ENCODE measurements at regions not wholly inside any gene's neighbourhood (a gene's known extent, or its start where the extent isn't known, plus 50 kb on each side); places are given as distances from the start of the nearest gene placed in this dataset.
"Not testable (repeated sequence)": the region's sequence is repeated elsewhere in the genome, so short reads cannot be mapped to it uniquely, and the experiment has no call there.

DNA sequence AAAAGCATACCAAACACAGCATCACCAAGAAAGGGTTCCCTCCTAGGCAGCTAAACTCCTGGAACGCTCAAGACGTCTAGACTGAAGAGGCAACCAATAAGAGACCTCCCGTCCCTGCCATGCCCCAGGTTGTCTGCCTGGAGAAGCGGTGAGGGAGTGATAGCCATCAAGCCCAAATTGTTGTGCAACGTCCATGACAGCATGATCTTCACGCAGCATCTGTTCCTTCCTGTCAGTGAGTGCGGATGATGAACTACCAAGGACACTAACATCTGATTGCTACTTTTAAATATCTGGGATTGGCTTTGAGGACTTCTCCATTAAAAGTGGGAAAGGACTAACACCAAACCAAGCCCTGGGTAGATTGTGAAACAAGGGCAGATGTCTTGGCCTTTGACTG is 149.7 kb downstream of the TXNL1 start:
- DNase-seq (ENCODE audit: low read depth) (no peak), FAIRE-seq (no peak)
- H3K27me3 ChIP-seq (ENCODE audit: control insufficient read depth, insufficient read depth, low read length): no peaks in the 10 kb centered on the region
- TF ChIP-seq, protein P1, sequence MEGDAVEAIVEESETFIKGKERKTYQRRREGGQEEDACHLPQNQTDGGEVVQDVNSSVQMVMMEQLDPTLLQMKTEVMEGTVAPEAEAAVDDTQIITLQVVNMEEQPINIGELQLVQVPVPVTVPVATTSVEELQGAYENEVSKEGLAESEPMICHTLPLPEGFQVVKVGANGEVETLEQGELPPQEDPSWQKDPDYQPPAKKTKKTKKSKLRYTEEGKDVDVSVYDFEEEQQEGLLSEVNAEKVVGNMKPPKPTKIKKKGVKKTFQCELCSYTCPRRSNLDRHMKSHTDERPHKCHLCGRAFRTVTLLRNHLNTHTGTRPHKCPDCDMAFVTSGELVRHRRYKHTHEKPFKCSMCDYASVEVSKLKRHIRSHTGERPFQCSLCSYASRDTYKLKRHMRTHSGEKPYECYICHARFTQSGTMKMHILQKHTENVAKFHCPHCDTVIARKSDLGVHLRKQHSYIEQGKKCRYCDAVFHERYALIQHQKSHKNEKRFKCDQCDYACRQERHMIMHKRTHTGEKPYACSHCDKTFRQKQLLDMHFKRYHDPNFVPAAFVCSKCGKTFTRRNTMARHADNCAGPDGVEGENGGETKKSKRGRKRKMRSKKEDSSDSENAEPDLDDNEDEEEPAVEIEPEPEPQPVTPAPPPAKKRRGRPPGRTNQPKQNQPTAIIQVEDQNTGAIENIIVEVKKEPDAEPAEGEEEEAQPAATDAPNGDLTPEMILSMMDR (IDR thresholded peaks at IDR 0.05; ENCODE audit: insufficient read depth, low read length, severe bottlenecking): no peak
- H3K36me3 ChIP-seq (ENCODE audit: control insufficient read depth, insufficient read depth, low read length): no peaks in the 10 kb centered on the region
- no peak overlapping the region for H3K4me3 ChIP-seq (ENCODE audit: low read depth, low read length)

DNA sequence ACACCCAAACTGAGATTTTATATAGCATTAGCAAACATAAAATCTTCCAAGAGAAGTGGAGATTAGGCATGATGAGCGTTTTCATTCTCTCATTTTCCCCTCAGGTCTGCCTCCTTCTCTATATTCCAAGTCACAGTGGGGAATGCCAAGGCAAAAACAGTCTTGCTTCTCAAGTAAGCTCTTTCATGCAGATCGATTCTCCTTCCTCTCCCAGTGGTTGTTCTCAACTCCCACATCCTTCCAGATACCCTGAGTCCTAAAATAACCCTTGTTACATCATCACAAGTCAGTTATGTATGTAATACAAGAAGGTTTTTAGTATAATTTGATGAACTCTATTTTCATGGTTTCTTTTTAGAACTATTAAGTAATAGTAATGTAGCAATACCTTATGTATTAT is 150.6 kb downstream of the TXNL1 start:
- DNase-seq (ENCODE audit: low read depth) (no peak), FAIRE-seq (no peak)
- Histone ChIP-seq H3K27me3 (ENCODE audit: control insufficient read depth, insufficient read depth, low read length) (no peaks in the 10 kb centered on the region), H3K4me3 (ENCODE audit: low read depth, low read length) (no peak overlapping the region), H3K36me3 (ENCODE audit: control insufficient read depth, insufficient read depth, low read length) (no peaks in the 10 kb centered on the region)
- TF ChIP-seq, protein P1 (IDR thresholded peaks at IDR 0.05; ENCODE audit: insufficient read depth, low read length, severe bottlenecking): no peak

DNA sequence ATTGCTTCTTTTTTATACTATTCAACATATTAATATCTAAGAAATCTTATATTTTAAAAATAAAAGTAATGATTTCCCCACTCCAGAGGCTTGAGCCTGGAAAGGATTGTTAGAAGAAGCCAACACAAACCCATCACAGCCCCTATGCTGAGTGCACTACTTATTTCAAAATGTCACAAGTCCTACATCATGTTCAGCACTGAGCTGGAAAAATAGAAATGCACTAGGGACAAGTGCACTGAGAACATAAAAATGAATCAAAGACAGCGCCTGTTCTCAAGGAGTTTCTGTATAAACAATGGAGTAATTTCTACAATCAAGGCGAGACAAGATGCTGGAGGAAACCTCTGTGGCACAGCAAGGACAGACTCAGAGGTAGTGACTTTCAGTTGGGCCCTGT is 155.0 kb downstream of the TXNL1 start:
- DNase-seq (ENCODE audit: low read depth) (no peak), FAIRE-seq (no peak)
- H3K4me3 ChIP-seq (ENCODE audit: low read depth, low read length): no peak overlapping the region
- H3K36me3 ChIP-seq (ENCODE audit: control insufficient read depth, insufficient read depth, low read length): no peaks in the 10 kb centered on the region
- TF ChIP-seq, protein P1 (IDR thresholded peaks at IDR 0.05; ENCODE audit: insufficient read depth, low read length, severe bottlenecking): no peak
- no peaks in the 10 kb centered on the region for H3K27me3 ChIP-seq (ENCODE audit: control insufficient read depth, insufficient read depth, low read length)

DNA sequence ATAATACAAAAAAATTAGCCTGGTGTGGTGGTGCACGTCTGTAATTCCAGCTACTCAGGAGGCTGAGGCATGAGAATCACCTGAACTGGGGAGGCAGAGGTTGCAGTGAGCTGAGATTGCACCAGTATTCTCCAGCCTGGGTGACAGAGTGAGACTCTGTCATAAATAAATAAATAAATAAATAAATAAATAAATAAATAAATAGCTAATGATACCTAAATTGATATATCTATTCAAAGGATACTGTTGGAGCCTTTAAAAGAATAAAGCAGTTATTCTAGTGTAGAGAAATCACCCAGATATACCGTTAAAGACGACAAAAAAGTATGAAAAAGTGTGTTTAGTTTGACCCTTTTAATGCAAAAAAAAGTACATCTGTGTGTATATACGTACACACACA is 155.6 kb downstream of the TXNL1 start:
- FAIRE-seq; H3K36me3 ChIP-seq (ENCODE audit: control insufficient read depth, insufficient read depth, low read length); DNase-seq (ENCODE audit: low read depth): not testable (repeated sequence)

DNA sequence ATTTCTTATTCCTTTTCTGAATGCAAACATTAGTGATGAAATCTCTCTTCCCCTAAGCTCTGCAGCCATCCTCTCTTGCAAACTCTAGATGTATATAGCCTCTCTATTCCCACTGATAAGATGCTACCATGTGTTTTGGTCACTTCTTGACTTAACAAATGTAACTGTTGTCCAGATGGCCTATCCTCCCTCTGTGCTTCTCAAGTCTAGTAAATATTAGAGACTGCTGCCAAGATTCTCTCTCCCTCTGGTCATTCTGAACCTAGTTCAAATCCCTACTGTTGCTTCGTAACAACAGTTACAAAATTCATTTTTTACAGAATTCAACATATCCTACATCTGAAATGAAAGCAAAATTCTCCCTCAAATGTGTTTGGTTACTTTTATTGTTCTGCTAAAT is 156.6 kb downstream of the TXNL1 start:
- Histone ChIP-seq H3K27me3 (ENCODE audit: control insufficient read depth, insufficient read depth, low read length) (no peaks in the 10 kb centered on the region), H3K4me3 (ENCODE audit: low read depth, low read length) (no peak overlapping the region), H3K36me3 (ENCODE audit: control insufficient read depth, insufficient read depth, low read length) (no peaks in the 10 kb centered on the region)
- DNase-seq (ENCODE audit: low read depth) (no peak), FAIRE-seq (no peak)
- TF ChIP-seq, protein P1 (IDR thresholded peaks at IDR 0.05; ENCODE audit: insufficient read depth, low read length, severe bottlenecking): no peak

More for the DNA sequence above, 155.6 kb downstream of the TXNL1 start:
- not testable (repeated sequence) for H3K27me3 ChIP-seq (ENCODE audit: control insufficient read depth, insufficient read depth, low read length); H3K4me3 ChIP-seq (ENCODE audit: low read depth, low read length)

DNA sequence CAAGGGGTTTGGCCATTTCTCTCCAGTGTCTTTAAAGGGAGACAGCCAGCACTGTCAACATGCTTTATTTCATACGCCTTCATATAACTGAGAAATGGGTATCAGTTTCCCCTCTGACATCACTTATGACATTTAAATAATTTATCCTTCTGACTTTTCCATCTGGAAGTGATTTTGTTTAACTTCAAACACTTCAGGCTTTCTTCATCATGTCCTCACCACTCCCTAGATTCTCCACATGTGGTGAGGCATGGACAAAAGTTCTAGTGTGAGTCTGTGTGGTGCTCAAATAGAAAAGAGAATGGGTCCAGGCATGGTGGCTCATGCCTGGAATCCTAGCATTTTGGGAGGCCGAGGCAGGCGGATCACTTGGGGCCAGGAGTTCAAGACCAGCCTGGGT is 158.6 kb downstream of the TXNL1 start:
- no peak overlapping the region for H3K4me3 ChIP-seq (ENCODE audit: low read depth, low read length)
- FAIRE-seq: no peak

More for the DNA sequence above, 158.6 kb downstream of the TXNL1 start:
- no peaks in the 10 kb centered on the region for H3K36me3 ChIP-seq (ENCODE audit: control insufficient read depth, insufficient read depth, low read length)
- no peaks in the 10 kb centered on the region for H3K27me3 ChIP-seq (ENCODE audit: control insufficient read depth, insufficient read depth, low read length)
- DNase-seq (ENCODE audit: low read depth): no peak
- TF ChIP-seq, protein P1 (IDR thresholded peaks at IDR 0.05; ENCODE audit: insufficient read depth, low read length, severe bottlenecking): no peak

Measured in bronchial epithelial cell (primary cell).